Activated CD8-positive, alpha-beta memory T cell treated with anti-CD3 and anti-CD28 coated beads for 48 hours (primary cell): ENCODE measurements at regions not wholly inside any gene's neighbourhood (a gene's known extent, or its start where the extent isn't known, plus 50 kb on each side); places are given as distances from the start of the nearest gene placed in this dataset.
"Not testable (repeated sequence)": the region's sequence is repeated elsewhere in the genome, so short reads cannot be mapped to it uniquely, and the experiment has no call there.

Source experiments
- DNase-seq, 3 experiments: peaks; one replicate each; pipeline ENCODE4 v3.0.0-alpha.2; 2020; ENCODE audit warnings: low read depth in 2 of 3, low spot score in 2 of 3

DNA sequence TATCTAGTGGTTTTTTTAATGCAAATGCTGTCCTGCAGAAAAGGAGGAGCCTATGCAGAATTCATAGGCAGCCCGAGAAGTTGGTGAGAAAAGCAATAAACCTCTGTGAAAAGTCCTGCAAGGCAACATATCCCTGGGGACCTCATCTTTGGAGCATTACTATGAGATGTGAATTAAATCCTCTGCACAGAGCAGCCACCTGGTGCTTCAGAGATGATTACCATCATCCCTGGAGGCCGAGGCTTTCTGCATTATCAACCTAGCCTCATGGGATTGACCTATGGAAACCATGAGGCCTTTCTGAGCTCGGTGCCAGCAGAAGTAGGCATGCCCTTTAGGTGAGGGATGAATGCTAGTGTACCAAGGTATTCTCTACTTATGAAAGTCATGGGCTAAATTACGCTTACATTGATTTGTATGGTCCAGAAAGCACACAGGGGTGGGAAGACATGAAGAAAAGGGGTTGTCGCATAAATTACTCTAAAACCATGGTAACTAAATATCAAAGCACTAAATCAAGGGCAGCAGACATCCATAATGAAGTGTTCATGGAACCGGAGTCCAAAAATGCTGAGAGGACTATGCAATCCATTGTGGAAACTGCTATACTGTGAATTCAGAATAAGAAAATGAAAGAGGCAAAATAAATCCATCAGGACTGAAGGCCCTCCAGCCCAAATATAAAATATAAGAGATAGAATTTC lies 623.5 kb upstream of the DDX18 start:
- DNase-seq, result no peak

GRCh38 chr2:117195381-117195780 lies 619.1 kb upstream of the DDX18 start:
- no peak for DNase-seq

DNA sequence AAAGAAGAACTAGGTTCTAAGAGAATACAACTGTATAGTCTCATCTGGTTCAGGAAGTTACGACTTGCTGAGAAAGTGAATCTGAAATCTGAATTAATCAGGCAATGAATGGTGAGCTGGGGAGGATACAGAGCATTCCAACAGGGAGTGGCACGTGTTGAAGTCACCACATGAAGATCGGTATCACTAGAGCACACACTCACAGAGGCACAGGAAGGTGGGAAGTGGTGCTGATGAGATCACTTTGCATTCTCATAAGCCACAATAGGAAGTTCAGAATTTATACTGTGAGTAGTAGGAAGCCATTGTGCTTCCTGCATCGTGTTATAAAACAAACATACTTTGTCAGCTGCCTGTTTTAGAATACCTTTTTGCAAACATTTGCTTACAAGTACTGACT lies 615.0 kb upstream of the DDX18 start:
- no peak for DNase-seq

GRCh38 chr2:117212562-117212961 lies 601.9 kb upstream of the DDX18 start:
- no peak for DNase-seq

- DNase-seq, result no peak
These were observed 597.3 kb upstream of the DDX18 start for GRCh38 chr2:117217145-117217544.

DNA sequence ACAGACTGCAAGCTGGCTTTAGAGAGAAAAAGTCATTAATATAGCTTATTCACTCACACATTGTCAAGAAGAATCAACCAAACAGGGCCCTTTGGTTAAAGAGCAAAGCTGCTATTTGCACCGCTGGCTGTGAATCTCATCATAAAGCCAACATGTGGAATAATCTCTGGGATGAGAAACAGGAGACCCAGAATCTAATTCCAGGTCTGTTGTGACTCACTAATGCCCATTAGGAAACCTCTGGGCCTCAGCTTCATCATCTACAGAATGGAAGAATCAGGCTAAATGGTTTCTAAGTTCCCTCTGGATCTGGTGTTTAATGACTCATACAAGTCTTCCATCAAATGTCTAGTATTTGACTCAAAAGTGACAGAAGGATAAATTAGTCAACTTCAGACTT lies 591.7 kb upstream of the DDX18 start:
- DNase-seq, result no peak

DNA sequence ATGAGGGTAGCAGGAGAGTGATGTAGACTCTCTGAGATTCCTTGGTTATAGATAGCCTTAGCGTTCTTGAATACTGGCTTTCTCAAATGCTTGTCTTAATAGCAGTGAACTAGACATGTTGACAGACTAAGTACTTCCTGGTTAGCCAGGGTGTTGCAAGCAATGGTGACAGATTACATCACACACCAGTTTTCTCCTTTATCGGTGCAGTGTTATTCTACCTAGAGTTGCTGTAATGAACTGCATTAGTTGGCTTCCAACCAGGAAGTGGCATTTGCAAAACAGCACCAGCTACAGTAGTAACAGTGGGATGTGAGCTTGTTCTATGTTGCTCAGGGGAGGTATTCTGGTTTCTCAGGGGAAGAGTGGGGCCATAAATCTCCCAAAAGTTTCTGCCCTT lies 582.2 kb upstream of the DDX18 start:
- DNase-seq, result no peak

DNA sequence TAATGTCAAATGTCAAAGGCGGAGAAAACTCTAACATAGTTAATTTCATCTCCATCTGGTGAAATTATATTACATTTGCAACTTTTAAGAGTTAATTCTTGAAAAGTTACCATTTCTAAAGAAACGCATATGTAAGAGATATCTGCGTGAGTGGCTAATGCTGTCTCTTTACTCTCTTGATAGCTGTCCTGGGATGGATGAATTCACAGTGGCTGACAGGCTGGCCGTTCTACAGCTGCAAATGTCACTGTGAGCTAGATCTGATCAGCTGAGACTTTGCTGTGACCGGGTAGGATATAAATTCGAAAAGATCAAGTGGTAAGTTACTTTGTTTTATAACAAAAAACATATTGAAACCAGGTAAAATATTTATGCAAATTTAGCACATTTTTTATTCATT lies 557.1 kb upstream of the DDX18 start:
- no peak for DNase-seq

DNA sequence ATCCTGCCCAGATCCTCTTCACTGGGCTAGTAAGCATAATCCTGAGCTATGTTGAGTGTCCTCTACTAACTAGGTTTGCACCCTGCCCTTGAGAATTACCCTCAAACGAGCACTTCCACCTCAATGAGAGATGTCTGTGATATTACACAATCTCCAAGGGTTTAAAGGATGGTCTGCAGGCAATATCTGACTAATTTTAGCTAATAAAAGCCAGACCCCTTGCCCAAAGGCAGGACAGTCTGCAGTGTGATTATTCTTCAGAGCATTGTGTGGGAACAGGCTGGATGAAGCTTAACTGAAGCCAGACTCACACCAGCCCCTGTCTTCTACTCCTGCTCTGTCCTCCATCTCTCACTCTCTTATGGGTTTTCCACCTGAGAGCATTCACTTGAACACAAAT lies 544.9 kb upstream of the DDX18 start:
- DNase-seq, result no peak

DNA sequence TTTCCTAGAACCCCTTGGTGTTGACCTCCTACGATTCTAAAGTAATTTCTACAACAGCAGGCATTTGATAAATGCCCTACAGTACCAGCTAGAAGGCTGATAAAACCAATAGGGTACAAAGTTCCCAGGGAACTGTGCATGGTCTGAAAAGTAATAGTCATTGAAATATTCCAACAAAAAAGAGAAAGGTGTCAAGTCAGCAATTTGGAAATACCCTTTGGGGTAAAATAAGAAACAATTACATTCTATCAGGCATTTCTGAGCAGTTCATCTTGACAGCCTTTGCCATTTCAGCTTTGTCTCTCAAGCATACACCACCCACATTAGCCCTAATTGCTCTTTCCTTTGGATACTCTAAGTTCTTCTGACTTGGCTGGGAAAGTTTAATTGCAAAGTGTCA lies 542.9 kb upstream of the DDX18 start:
- DNase-seq, result no peak

GRCh38 chr2:117273009-117273671 lies 541.4 kb upstream of the DDX18 start:
- no peak for DNase-seq

- no peak for DNase-seq
These were observed 521.5 kb upstream of the DDX18 start for GRCh38 chr2:117293012-117293411.

DNA sequence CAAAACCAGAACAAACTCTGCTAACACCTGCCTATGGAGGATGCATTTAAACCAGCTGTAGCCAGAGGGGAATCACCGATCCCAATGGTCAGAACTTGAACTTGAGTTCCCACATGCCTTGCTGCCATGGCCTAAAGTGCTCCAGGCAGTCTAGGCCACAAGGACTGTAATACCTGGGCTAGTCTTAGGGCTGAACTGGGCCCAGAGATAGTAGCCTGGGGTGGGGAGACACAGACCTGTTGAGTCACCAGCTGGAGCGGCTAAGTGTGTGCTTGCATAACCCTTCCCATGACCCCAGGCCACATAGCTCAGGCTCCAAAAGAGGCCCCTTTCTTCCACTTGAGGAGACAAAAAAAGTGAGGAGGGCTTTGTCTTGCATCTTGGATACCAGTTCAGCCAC lies 515.0 kb upstream of the DDX18 start:
- DNase-seq, result no peak

DNA sequence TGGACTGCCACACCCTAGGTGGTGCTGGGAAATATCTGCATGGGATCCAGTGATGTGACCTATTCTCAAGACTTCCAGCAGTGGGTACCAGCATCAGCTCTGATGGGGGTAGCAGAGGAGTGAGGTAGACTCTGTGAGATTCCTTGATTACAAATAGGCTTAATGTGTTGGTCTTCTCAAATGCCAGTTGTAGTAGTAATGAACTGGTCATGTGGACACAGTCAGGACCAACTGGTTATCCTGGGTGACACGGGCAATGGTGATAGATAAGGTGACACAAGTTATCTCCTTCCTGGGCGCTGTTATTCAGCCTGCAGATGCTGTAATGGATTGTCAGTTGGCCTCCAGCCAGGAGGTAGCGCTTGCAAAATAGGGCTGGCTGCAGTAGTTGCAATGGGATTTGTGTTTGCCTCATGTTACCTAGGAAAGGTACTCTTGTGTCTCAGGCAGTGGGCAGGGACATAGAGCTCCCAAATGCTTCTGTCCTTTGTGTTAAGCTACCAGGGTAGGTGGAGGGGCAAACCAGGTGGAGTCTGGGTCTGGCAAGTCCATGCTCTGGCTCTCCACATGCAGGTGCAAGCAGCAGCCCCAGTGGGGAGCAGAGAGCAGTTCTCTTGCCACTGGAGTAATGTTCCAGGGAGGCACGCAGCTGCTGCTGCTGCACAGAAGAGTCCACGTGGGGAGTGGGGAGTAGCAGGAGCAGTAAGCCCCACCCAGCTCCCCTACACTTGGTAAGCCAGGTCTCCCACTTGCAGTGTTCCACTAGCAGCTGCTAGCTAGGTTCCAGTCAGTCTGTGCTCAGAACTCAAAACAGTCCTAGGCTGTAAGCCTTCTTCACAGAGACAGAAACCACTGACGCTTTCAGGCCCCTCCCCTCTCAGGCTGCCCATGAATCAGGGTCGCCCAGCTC lies 505.4 kb upstream of the DDX18 start:
- DNase-seq, result no peak

GRCh38 chr2:117321816-117322215 lies 492.7 kb upstream of the DDX18 start:
- no peak for DNase-seq

DNA sequence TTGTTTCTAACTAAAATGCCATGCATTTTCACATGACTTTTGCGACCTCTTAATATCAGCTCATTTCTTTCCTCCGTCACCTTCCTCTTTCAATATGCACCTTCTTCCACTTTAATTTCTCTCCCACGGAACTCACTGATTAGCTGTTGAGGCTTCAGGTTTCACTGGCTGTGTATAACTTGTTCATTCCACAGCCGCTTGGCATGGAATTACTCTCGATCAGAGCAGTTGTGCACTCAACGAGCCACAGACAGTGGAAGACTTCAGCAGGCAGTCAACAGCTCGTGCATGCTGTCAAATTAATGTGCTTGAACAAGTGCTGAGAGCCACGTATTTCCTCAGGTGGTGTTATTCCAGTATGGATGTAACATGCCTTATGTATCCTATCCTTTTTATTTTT lies 491.2 kb upstream of the DDX18 start:
- DNase-seq, result no peak

DNA sequence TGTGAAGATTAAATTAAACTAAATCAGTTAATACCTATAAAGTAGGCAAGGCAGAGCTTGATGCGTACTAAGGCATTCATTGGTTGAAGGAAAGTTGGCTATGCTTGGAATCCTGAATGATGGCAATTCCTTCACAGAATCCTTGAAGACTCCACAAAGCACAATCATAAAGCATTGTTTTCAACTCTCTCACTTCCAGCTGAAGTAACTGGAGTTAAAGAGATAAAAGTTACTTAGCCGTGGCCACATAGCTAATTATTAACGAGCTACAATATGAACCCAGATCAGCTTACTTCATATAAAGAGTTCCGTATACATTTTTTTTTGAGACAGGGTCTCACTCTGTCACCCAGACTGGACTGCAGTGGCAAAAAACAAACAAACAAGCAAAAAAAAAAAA lies 483.9 kb upstream of the DDX18 start:
- DNase-seq, result no peak

DNA sequence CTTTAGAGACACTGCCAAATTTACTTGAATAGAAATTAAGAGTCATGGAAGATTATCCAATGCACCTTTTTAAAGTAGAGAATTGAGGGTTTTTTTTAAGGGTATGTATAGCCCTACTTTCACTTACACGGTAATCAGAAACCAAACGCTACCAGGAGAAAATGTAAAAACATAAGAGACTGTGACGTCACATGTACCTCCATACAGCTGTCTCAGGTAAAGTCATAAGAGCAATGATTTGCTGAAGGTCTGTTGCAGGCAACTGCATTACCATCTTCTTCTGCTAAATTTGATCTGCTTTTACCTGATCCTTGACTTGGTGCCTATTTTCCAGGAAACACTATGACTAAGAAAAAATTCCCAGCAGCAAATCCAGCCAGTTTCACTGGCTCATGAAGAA lies 478.5 kb upstream of the DDX18 start:
- DNase-seq, result no peak

DNA sequence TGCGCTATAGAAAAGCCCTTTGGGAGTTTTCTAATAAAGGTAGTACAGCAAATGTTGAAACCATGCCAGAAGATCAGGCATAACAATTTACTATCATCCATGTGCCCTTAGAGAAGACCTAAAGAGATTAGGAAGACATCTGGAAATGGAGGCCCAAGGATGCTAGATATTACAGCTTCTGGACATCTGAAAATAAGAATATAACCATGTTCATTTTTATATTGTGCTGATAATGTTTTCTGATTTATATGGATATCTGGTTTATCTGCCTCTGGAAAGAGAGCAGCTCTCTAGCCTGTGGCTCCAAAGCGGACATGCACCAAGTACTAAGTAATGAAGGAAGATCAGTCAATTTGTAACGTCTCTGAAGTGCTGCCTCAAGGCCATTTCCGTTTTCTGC lies 478.0 kb upstream of the DDX18 start:
- no peak for DNase-seq

DNA sequence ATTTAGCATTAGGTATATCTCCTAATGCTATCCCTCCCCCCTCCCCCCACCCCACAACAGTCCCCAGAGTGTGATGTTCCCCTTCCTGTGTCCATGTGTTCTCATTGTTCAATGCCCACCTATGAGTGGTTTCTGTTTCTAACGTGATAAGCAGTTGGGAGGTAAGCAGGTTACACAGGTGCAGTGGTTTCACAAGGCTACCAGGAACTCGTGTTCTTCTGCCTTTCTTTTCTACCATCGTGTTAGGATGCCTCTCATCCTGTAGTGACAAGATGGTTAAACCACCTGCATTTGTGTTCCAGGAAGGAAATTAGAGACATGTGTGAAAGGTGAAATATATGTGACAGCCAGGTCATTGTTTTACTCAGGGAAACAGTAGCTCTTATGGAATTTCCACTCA lies 476.5 kb upstream of the DDX18 start:
- not testable (repeated sequence) for DNase-seq

DNA sequence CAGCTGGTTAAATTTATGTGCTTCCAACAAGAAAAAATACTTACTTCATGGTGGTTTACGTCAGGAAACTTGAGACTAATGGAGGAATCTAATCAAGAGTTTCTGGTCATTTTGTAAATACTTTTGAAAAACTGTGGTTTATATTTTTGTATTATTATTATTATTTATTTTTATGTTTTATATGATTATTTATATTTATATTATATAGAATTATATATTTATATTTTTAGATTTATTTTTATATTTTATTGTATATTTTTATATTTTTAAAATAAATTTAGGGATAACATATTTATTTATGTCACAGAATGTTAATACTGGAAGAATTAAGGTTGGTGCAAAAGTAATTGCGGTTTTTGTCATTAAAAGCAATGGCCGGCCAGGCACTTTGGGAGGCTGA lies 474.5 kb upstream of the DDX18 start:
- DNase-seq, result no peak

GRCh38 chr2:117341690-117342089 lies 472.8 kb upstream of the DDX18 start:
- DNase-seq, result no peak
